T-cell (primary cell): ENCODE measurements at regions not wholly inside any gene's neighbourhood (a gene's known extent, or its start where the extent isn't known, plus 50 kb on each side); places are given as distances from the start of the nearest gene placed in this dataset.

Experiments
- ATAC-seq, 4 experiments: fragments of 200-7000 bp in 3 of 4; fragments of 150-1000 bp in 1 of 4; cut with Tn5 transposase; replicated peaks in 1 of 4; 1 replicate in 3 of 4; 2 replicates in 1 of 4; pipeline ENCODE4 v1.10.0; 2021; ENCODE audit warnings: moderate library complexity in 3 of 4, mild to moderate bottlenecking in 2 of 4, moderate number of reproducible peaks in 1 of 4
- CTCF ChIA-PET, 2 donors: fragments of 300-600 bp; sonication (Branson Sonifier 250); formaldehyde crosslinking; loops; one replicate each; lab custom pipeline; 2022; ENCODE audit warnings: antibody characterized with exemption in 2 of 2; lab: Charles Lee
- POLR2A ChIA-PET, 2 donors: fragments of 300-600 bp; sonication (Branson Sonifier 250); formaldehyde crosslinking; loops; one replicate each; lab custom pipeline; 2022; ENCODE audit warnings: antibody characterized with exemption in 2 of 2; lab: Charles Lee
- DNase-seq, 35 experiments: peaks; one replicate each; pipeline versions ENCODE4 v3.0.0 to v3.0.0-alpha.2; 2013 to 2023
- H3K27ac ChIP-seq: one replicate; pipeline ENCODE4 v1.5.1; 2013; ENCODE audit warnings: low read length
- H3K27me3 ChIP-seq, 2 experiments: replicated peaks in 1 of 2; 1 replicate in 1 of 2; 2 replicates in 1 of 2; pipeline versions ENCODE4 v1.6.1 to v1.7.0; 2013; ENCODE audit warnings: low read length in 1 of 2, mixed read lengths in 1 of 2; ENCODE audit not compliant: control insufficient read depth in 2 of 2, insufficient read depth in 2 of 2; ENCODE audit errors: extremely low read depth in 1 of 2
- H3K36me3 ChIP-seq, 2 donors: 1 replicate in 1 of 2; 2 replicates in 1 of 2; pipeline versions ENCODE4 v1.6.1 to v1.7.0; 2013; ENCODE audit warnings: low read length in 1 of 2; ENCODE audit not compliant: control insufficient read depth in 2 of 2, insufficient read depth in 1 of 2; ENCODE audit errors: extremely low read depth in 1 of 2
- H3K4me1 ChIP-seq, 2 experiments: 1 replicate in 1 of 2; 2 replicates in 1 of 2; pipeline versions ENCODE4 v1.6.1 to v1.7.0; 2013; ENCODE audit warnings: low read length in 2 of 2, mixed read lengths in 1 of 2; ENCODE audit not compliant: insufficient read depth in 2 of 2, control insufficient read depth in 1 of 2; ENCODE audit errors: extremely low read depth in 1 of 2
- H3K4me3 ChIP-seq, 2 donors: 1 replicate in 1 of 2; 2 replicates in 1 of 2; pipeline versions ENCODE4 v1.5.1 to v1.7.0; 2013; ENCODE audit warnings: mild to moderate bottlenecking in 2 of 2, low read length in 1 of 2, moderate library complexity in 1 of 2; ENCODE audit not compliant: control insufficient read depth in 1 of 2; ENCODE audit errors: extremely low read depth in 1 of 2
- H3K9me3 ChIP-seq: 2 replicates; pipeline ENCODE4 v1.7.0; 2013
- H3K27ac Mint-ChIP-seq, 2 donors: one replicate each; pipeline ENCODE4 v1.8.0; 2020 to 2021; ENCODE audit warnings: mild to moderate bottlenecking in 2 of 2, mixed read lengths in 2 of 2
- H3K27me3 Mint-ChIP-seq, 2 donors: one replicate each; pipeline ENCODE4 v1.8.0; 2021 to 2022; ENCODE audit warnings: mixed read lengths in 2 of 2
- H3K36me3 Mint-ChIP-seq: one replicate; pipeline ENCODE4 v1.8.0; 2021; ENCODE audit warnings: mixed read lengths
- H3K4me1 Mint-ChIP-seq, 3 donors: one replicate each; pipeline ENCODE4 v1.8.0; 2020 to 2022; ENCODE audit warnings: mixed read lengths in 3 of 3, mild to moderate bottlenecking in 1 of 3
- H3K4me3 Mint-ChIP-seq, 3 donors: one replicate each; pipeline ENCODE4 v1.8.0; 2020 to 2022; ENCODE audit warnings: mild to moderate bottlenecking in 3 of 3, mixed read lengths in 3 of 3, moderate library complexity in 3 of 3
- H3K9me3 Mint-ChIP-seq, 3 donors: one replicate each; pipeline ENCODE4 v1.8.0; 2020 to 2022; ENCODE audit warnings: mixed read lengths in 3 of 3
- WGBS: methylation state at CpG from one replicate; pipeline ENCODE4 v1.1.5; 2013; ENCODE audit warnings: missing lambda C conversion rate; ENCODE audit not compliant: insufficient coverage; 5-methylcytosine and 5-hydroxymethylcytosine counted together

- Histone ChIP-seq H3K4me3 (no peak overlapping the region), H3K4me1 (peaks cover 0 to 4% of the 10 kb centered on the region in 2 experiments), H3K36me3 (no peaks in the 10 kb centered on the region), H3K27ac (no peak overlapping the region), H3K9me3 (no peaks in the 10 kb centered on the region), H3K27me3 (peaks cover 0 to 4% of the 10 kb centered on the region in 2 experiments)
- peaks cover 0 to 6% (median 4%) of the 10 kb centered on the region in 3 donors for H3K4me1 Mint-ChIP-seq
- no peak overlapping the region for H3K4me3 Mint-ChIP-seq
- no peak for DNase-seq
- CTCF ChIA-PET = no interaction called here
- no CpG with 5 or more reads among the region's 7 CpGs for WGBS
- peaks cover 7 to 13% (median 9%) of the 10 kb centered on the region in 3 donors for H3K9me3 Mint-ChIP-seq
- POLR2A ChIA-PET = no interaction called here
- ATAC-seq = no peak
- peaks cover 0 to 3% of the 10 kb centered on the region in 2 donors for H3K27me3 Mint-ChIP-seq
- no peak overlapping the region for H3K27ac Mint-ChIP-seq
- peaks cover 4% of the 10 kb centered on the region for H3K36me3 Mint-ChIP-seq
These were observed 58.5 kb downstream of the PSMG1 start for GRCh38 chr21:39124681-39125251.

DNA sequence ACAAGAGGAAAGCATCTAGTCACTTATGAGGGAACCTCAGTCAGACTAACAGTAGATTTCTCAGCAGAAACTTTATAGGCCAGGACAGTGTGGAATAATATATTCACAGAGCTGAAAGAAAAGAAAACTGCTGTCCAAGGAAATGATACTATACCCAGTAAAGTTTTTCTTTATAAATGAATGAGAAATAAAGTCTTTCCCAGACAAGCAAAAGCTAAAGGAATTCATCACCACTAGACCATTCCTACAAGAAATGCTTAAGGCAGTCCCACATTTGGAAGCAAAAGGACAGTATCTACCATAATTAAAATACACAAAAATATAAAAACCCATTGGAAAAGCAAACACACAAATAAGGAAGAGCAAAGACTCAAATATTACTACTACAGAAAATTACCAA lies 59.9 kb downstream of the PSMG1 start:
- Histone ChIP-seq H3K27me3 (peaks cover 0 to 10% of the 10 kb centered on the region in 2 experiments), H3K4me1 (peaks cover 0 to 4% of the 10 kb centered on the region in 2 experiments), H3K9me3 (no peaks in the 10 kb centered on the region), H3K36me3 (no peaks in the 10 kb centered on the region), H3K4me3 (no peak overlapping the region), H3K27ac (no peak overlapping the region)
- ChIA-PET POLR2A (no interaction called here), CTCF (no interaction called here)
- DNase-seq (no peak), ATAC-seq (no peak)
- Mint-ChIP-seq H3K4me1 (peaks cover 0 to 6% (median 4%) of the 10 kb centered on the region in 3 donors), H3K27ac (no peak overlapping the region), H3K27me3 (peaks cover 0 to 3% of the 10 kb centered on the region in 2 donors), H3K36me3 (peaks cover 4% of the 10 kb centered on the region), H3K9me3 (peaks cover 7 to 13% (median 9%) of the 10 kb centered on the region in 3 donors), H3K4me3 (no peak overlapping the region)

DNA sequence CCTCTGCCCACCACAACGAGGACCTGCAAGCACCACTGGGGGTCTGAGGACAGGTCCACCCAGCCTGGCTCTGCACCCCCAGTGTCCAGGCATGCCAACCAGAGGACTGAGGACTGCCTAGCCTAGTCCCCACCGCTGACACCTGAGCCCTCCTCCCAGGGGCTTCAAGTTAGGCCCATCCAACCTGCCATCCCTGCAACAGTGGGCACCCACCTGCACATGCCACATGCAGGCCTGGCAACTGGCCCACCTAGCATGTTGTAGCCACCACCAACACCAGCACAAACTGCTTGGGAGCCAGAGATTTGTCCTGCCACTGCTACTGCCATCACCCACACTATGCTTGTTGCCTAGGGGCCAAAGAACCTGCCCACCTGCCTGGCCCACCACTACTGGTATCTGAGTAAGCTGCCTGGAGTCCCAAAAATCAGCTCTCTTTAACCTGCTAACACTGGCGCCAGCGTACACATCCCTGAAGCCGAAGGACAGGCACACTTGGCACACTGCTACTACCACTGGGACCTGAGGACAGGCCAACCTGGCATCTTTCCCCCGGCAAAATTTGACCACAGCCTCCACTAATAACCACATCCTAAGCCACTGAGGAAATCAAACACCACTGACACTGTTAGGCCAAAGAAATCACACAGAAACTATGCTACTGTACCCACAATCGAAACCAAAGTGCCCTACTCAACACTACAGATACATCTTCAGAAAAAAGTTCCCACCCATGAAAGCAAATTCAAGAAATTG lies 61.5 kb downstream of the PSMG1 start:
- Histone ChIP-seq H3K4me3 (no peak overlapping the region), H3K4me1 (peaks cover 0 to 4% of the 10 kb centered on the region in 2 experiments), H3K27ac (no peak overlapping the region), H3K36me3 (no peaks in the 10 kb centered on the region), H3K9me3 (no peaks in the 10 kb centered on the region), H3K27me3 (peaks cover 0 to 11% of the 10 kb centered on the region in 2 experiments)
- Mint-ChIP-seq H3K27ac (no peak overlapping the region), H3K36me3 (peaks cover 4% of the 10 kb centered on the region), H3K9me3 (peaks cover 7 to 13% (median 9%) of the 10 kb centered on the region in 3 donors), H3K27me3 (peaks cover 0 to 3% of the 10 kb centered on the region in 2 donors), H3K4me3 (no peak overlapping the region), H3K4me1 (peaks cover 0 to 6% (median 4%) of the 10 kb centered on the region in 3 donors)
- DNase-seq (no peak), ATAC-seq (no peak)
- ChIA-PET POLR2A (no interaction called here), CTCF (no interaction called here)
- 37% methylated on average over 6 of the region's 7 CpGs for WGBS

DNA sequence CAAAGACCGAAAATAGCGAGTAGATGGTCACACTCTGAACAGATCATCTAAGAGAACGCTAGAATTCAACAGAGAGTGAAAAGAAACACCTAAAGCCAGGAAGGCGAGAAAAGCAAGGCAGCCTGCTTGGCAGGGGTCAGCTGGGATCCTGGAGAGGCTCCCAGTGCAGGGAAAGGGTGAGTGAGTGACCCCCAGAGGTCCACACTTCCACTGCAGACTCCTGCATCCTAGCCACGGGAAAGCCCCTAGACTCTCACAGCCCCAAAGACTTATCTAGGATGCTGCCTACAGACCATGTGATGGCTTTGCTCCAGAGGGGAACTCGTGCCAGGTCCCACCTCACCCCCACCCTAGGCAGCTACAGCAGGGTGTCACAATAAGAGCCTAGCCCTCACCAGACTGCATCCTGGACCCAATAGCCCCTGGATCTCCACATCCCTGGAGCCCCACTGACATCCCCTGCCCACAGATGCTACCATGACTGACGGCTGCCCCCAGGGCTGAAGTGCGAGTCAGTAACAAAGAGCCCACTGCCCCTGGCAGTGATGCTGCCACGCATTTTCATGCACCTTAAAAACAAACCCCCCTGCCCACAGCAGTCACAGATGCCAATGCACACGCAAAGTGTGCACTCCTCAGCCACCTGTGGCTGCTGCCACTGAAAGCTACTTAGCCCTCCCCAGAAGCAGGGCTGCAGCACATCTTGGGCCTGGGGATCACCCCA lies 62.2 kb downstream of the PSMG1 start:
- Histone ChIP-seq H3K4me3 (no peak overlapping the region), H3K36me3 (no peaks in the 10 kb centered on the region), H3K27me3 (peaks cover 0 to 11% of the 10 kb centered on the region in 2 experiments), H3K27ac (no peak overlapping the region), H3K4me1 (peaks cover 0 to 4% of the 10 kb centered on the region in 2 experiments), H3K9me3 (no peaks in the 10 kb centered on the region)
- ChIA-PET CTCF (no interaction called here), POLR2A (no interaction called here)
- no peak overlapping the region for H3K4me3 Mint-ChIP-seq
- peaks cover 7 to 13% (median 9%) of the 10 kb centered on the region in 3 donors for H3K9me3 Mint-ChIP-seq
- peaks cover 0 to 6% (median 4%) of the 10 kb centered on the region in 3 donors for H3K4me1 Mint-ChIP-seq
- 86% methylated on average over 7 of the region's 10 CpGs for WGBS
- peaks cover 4% of the 10 kb centered on the region for H3K36me3 Mint-ChIP-seq
- no peak for DNase-seq
- peaks cover 0 to 3% of the 10 kb centered on the region in 2 donors for H3K27me3 Mint-ChIP-seq
- no peak for ATAC-seq
- H3K27ac Mint-ChIP-seq = no peak overlapping the region

- no peak overlapping the region for H3K4me3 ChIP-seq
- H3K9me3 Mint-ChIP-seq = peaks cover 7 to 13% (median 9%) of the 10 kb centered on the region in 3 donors
- H3K9me3 ChIP-seq = no peaks in the 10 kb centered on the region
- CTCF ChIA-PET = no interaction called here
- no peak for DNase-seq
- peaks cover 0 to 6% (median 4%) of the 10 kb centered on the region in 3 donors for H3K4me1 Mint-ChIP-seq
- H3K27ac ChIP-seq = no peak overlapping the region
- peaks cover 0 to 4% of the 10 kb centered on the region in 2 experiments for H3K4me1 ChIP-seq
- peaks cover 0 to 11% of the 10 kb centered on the region in 2 experiments for H3K27me3 ChIP-seq
- H3K4me3 Mint-ChIP-seq = no peak overlapping the region
- no peak for ATAC-seq
- peaks cover 4% of the 10 kb centered on the region for H3K36me3 Mint-ChIP-seq
- H3K27me3 Mint-ChIP-seq = peaks cover 0 to 3% of the 10 kb centered on the region in 2 donors
- H3K27ac Mint-ChIP-seq = no peak overlapping the region
- no peaks in the 10 kb centered on the region for H3K36me3 ChIP-seq
- 89% methylated on average over 5 of the region's 6 CpGs for WGBS
- POLR2A ChIA-PET = no interaction called here
These were observed 63.4 kb downstream of the PSMG1 start for GRCh38 chr21:39119891-39120290.

GRCh38 chr21:39118604-39119215 lies 64.5 kb downstream of the PSMG1 start:
- DNase-seq = no peak
- Histone ChIP-seq H3K4me3 (no peak overlapping the region), H3K9me3 (no peaks in the 10 kb centered on the region), H3K27ac (no peak overlapping the region), H3K36me3 (no peaks in the 10 kb centered on the region), H3K4me1 (peaks cover 0 to 4% of the 10 kb centered on the region in 2 experiments), H3K27me3 (peaks cover 0 to 11% of the 10 kb centered on the region in 2 experiments)
- no peak overlapping the region for H3K4me3 Mint-ChIP-seq
- ATAC-seq = no peak
- ChIA-PET POLR2A (no interaction called here), CTCF (no interaction called here)
- 79% methylated on average over 4 of the region's 8 CpGs for WGBS
- peaks cover 0 to 6% (median 4%) of the 10 kb centered on the region in 3 donors for H3K4me1 Mint-ChIP-seq
- no peak overlapping the region for H3K27ac Mint-ChIP-seq
- H3K36me3 Mint-ChIP-seq = peaks cover 4% of the 10 kb centered on the region
- peaks cover 7 to 11% (median 8%) of the 10 kb centered on the region in 3 donors for H3K9me3 Mint-ChIP-seq
- peaks cover 0 to 3% of the 10 kb centered on the region in 2 donors for H3K27me3 Mint-ChIP-seq
